WTC11 (cell line): ENCODE measurements at regions not wholly inside any gene's neighbourhood (a gene's known extent, or its start where the extent isn't known, plus 50 kb on each side); places are given as distances from the start of the nearest gene placed in this dataset.

Experiments used
- ATAC-seq: fragments of 200-7000 bp; cut with Tn5 transposase; 2 replicates; pipeline ENCODE4 v1.10.0; 2021; ENCODE audit warnings: mild to moderate bottlenecking, moderate library complexity
- CTCF ChIA-PET: fragments of 300-600 bp; sonication (Branson Sonifier 250); formaldehyde crosslinking; loops from one replicate; lab custom pipeline; 2021; ENCODE audit warnings: antibody characterized with exemption; lab: Charles Lee
- POLR2A ChIA-PET: fragments of 350-600 bp; sonication (Branson Sonifier 250); formaldehyde crosslinking; loops from one replicate; lab custom pipeline; 2021; ENCODE audit warnings: antibody characterized with exemption; lab: Charles Lee
- DNase-seq: peaks from one replicate; pipeline ENCODE4 v3.0.0; 2021; ENCODE audit warnings: low spot score
- H3K27ac Mint-ChIP-seq: 2 replicates; pipeline ENCODE4 v1.8.0; 2021; ENCODE audit warnings: mixed read lengths
- H3K27me3 Mint-ChIP-seq: 2 replicates; pipeline ENCODE4 v1.8.0; 2021; ENCODE audit warnings: low read depth, mild to moderate bottlenecking, moderate library complexity, mixed read lengths
- H3K36me3 Mint-ChIP-seq: 2 replicates; pipeline ENCODE4 v1.8.0; 2021; ENCODE audit warnings: mixed read lengths
- H3K4me1 Mint-ChIP-seq: 2 replicates; pipeline ENCODE4 v1.8.0; 2022; ENCODE audit warnings: mixed read lengths
- H3K4me3 Mint-ChIP-seq: 2 replicates; pipeline ENCODE4 v1.8.0; 2021; ENCODE audit warnings: mild to moderate bottlenecking, moderate library complexity, mixed read lengths
- H3K9me3 Mint-ChIP-seq: 2 replicates; pipeline ENCODE4 v1.8.0; 2021; ENCODE audit warnings: mixed read lengths
- CREB1 ChIP-seq: sonication (generic); formaldehyde crosslinking; IDR thresholded peaks from 2 replicates; pipeline ENCODE4 v1.8.0; 2023; ENCODE audit warnings: mild to moderate bottlenecking, missing genetic modification reagents
- CREM ChIP-seq: sonication (generic); formaldehyde crosslinking; IDR thresholded peaks from 2 replicates; pipeline ENCODE4 v1.8.1; 2022; ENCODE audit warnings: mild to moderate bottlenecking, missing genetic modification reagents, moderate library complexity
- ESRRA ChIP-seq: sonication (generic); formaldehyde crosslinking; IDR thresholded peaks from 2 replicates; pipeline ENCODE4 v1.8.1; 2022; ENCODE audit warnings: mild to moderate bottlenecking, missing genetic modification reagents, borderline replicate concordance
- FOXJ3 ChIP-seq: sonication (generic); formaldehyde crosslinking; IDR thresholded peaks from 2 replicates; pipeline ENCODE4 v1.9.0; 2021; ENCODE audit warnings: missing genetic modification reagents, mild to moderate bottlenecking, borderline replicate concordance
- NFE2L1 ChIP-seq: sonication (generic); formaldehyde crosslinking; IDR thresholded peaks from 2 replicates; pipeline ENCODE4 v1.8.1; 2023; ENCODE audit warnings: missing genetic modification reagents
- NR1H2 ChIP-seq: sonication (generic); formaldehyde crosslinking; IDR thresholded peaks from 2 replicates; pipeline ENCODE4 v1.9.0; 2021; ENCODE audit warnings: mild to moderate bottlenecking, moderate library complexity, missing genetic modification reagents
- OVOL2 ChIP-seq: fragments of 250-450 bp; sonication (Bioruptor Pico); IDR thresholded peaks from 2 replicates; pipeline ENCODE4 v1.9.0; 2021; ENCODE audit warnings: mild to moderate bottlenecking, borderline replicate concordance
- RORB ChIP-seq: fragments of 250-450 bp; sonication (Bioruptor Pico); IDR thresholded peaks from 2 replicates; pipeline ENCODE4 v1.9.0; 2021; ENCODE audit warnings: mild to moderate bottlenecking
- SMAD3 ChIP-seq: sonication (generic); formaldehyde crosslinking; IDR thresholded peaks from 2 replicates; pipeline ENCODE4 v1.8.0; 2022; ENCODE audit warnings: missing genetic modification reagents, mild to moderate bottlenecking, borderline replicate concordance
- TCF7 ChIP-seq: sonication (generic); formaldehyde crosslinking; IDR thresholded peaks from 2 replicates; pipeline ENCODE4 v1.8.0; 2022; ENCODE audit warnings: mild to moderate bottlenecking, low read depth, missing genetic modification reagents, moderate library complexity
- ZNF138 ChIP-seq: sonication (generic); formaldehyde crosslinking; conservative IDR thresholded peaks from 2 replicates; pipeline ENCODE4 v1.8.1; 2022; ENCODE audit warnings: mild to moderate bottlenecking, moderate library complexity, missing genetic modification reagents
- TF ChIP-seq, protein P1 (sequence below): sonication (generic); formaldehyde crosslinking; IDR thresholded peaks from 2 replicates; pipeline ENCODE4 v1.8.0; 2023; ENCODE audit warnings: missing genetic modification reagents, mild to moderate bottlenecking, borderline replicate concordance
- TF ChIP-seq, protein P2 (sequence below): sonication (generic); formaldehyde crosslinking; IDR thresholded peaks from 2 replicates; pipeline ENCODE4 v1.8.1; 2023; ENCODE audit warnings: mild to moderate bottlenecking, missing genetic modification reagents, moderate library complexity
- TF ChIP-seq, protein P3 (sequence below): fragments of 200-600 bp; IDR thresholded peaks from 2 replicates; pipeline ENCODE4 v1.8.0; 2022; ENCODE audit warnings: antibody characterized with exemption
- TF ChIP-seq, protein P4 (sequence below): fragments of 250-450 bp; sonication (Bioruptor Pico); IDR thresholded peaks from 2 replicates; pipeline ENCODE4 v1.9.0; 2021; ENCODE audit warnings: mild to moderate bottlenecking
- TF ChIP-seq, protein P5 (sequence below): sonication (generic); formaldehyde crosslinking; IDR thresholded peaks from 2 replicates; pipeline ENCODE4 v1.8.0; 2022; ENCODE audit warnings: missing genetic modification reagents
- TF ChIP-seq, protein P6 (sequence below): sonication (generic); formaldehyde crosslinking; IDR thresholded peaks from 2 replicates; pipeline ENCODE4 v1.8.0; 2023; ENCODE audit warnings: mild to moderate bottlenecking, missing genetic modification reagents
- TF ChIP-seq, protein P7 (sequence below): fragments of 250-450 bp; sonication (Bioruptor Pico); IDR thresholded peaks from 2 replicates; pipeline ENCODE4 v2.1.2; 2022; ENCODE audit warnings: mild to moderate bottlenecking, moderate library complexity
- TF ChIP-seq, protein P8 (sequence below): sonication (generic); formaldehyde crosslinking; IDR thresholded peaks from 2 replicates; pipeline ENCODE4 v1.8.1; 2022; ENCODE audit warnings: low read depth, missing genetic modification reagents, borderline replicate concordance

DNA sequence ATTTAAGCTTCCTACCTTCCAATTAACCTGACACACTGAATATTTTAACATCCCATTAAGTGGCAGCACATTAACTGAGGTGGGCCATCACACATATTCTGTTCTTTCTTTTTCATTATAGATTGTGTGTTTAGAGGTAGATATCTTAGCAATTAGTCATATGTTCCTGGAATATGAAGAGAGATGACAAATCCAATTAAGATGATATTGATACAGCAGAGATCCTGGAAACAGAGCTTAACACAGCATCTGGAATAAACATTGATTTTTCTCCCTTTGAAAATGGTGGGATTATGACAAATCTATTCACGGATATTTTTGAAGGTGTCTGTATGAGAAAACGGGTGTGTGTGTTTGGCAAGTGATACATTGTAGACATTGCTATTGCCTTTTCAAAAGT lies 448.0 kb downstream of the CDH10 start:
- peaks cover 4% of the 10 kb centered on the region for H3K36me3 Mint-ChIP-seq
- no peak for ATAC-seq
- H3K4me3 Mint-ChIP-seq = no peak overlapping the region
- peaks cover 19% of the 10 kb centered on the region for H3K9me3 Mint-ChIP-seq
- H3K4me1 Mint-ChIP-seq = no peaks in the 10 kb centered on the region
- POLR2A ChIA-PET = no interaction called here
- no peak for DNase-seq
- TF ChIP-seq, protein P1, sequence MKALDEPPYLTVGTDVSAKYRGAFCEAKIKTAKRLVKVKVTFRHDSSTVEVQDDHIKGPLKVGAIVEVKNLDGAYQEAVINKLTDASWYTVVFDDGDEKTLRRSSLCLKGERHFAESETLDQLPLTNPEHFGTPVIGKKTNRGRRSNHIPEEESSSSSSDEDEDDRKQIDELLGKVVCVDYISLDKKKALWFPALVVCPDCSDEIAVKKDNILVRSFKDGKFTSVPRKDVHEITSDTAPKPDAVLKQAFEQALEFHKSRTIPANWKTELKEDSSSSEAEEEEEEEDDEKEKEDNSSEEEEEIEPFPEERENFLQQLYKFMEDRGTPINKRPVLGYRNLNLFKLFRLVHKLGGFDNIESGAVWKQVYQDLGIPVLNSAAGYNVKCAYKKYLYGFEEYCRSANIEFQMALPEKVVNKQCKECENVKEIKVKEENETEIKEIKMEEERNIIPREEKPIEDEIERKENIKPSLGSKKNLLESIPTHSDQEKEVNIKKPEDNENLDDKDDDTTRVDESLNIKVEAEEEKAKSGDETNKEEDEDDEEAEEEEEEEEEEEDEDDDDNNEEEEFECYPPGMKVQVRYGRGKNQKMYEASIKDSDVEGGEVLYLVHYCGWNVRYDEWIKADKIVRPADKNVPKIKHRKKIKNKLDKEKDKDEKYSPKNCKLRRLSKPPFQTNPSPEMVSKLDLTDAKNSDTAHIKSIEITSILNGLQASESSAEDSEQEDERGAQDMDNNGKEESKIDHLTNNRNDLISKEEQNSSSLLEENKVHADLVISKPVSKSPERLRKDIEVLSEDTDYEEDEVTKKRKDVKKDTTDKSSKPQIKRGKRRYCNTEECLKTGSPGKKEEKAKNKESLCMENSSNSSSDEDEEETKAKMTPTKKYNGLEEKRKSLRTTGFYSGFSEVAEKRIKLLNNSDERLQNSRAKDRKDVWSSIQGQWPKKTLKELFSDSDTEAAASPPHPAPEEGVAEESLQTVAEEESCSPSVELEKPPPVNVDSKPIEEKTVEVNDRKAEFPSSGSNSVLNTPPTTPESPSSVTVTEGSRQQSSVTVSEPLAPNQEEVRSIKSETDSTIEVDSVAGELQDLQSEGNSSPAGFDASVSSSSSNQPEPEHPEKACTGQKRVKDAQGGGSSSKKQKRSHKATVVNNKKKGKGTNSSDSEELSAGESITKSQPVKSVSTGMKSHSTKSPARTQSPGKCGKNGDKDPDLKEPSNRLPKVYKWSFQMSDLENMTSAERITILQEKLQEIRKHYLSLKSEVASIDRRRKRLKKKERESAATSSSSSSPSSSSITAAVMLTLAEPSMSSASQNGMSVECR = no peak
- TF ChIP-seq, protein P2, sequence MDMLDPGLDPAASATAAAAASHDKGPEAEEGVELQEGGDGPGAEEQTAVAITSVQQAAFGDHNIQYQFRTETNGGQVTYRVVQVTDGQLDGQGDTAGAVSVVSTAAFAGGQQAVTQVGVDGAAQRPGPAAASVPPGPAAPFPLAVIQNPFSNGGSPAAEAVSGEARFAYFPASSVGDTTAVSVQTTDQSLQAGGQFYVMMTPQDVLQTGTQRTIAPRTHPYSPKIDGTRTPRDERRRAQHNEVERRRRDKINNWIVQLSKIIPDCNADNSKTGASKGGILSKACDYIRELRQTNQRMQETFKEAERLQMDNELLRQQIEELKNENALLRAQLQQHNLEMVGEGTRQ (CRISPR knock-in tag) = no peak
- TF ChIP-seq NR1H2 (CRISPR knock-in tag) (no peak), NFE2L1 (CRISPR knock-in tag) (no peak), ESRRA (CRISPR knock-in tag) (no peak), TCF7 (CRISPR knock-in tag) (no peak), SMAD3 (no peak), OVOL2 (no peak), RORB (CRISPR knock-in tag) (no peak), CREM (CRISPR knock-in tag) (no peak), CREB1 (CRISPR knock-in tag) (no peak), ZNF138 (CRISPR knock-in tag) (no peak), FOXJ3 (CRISPR knock-in tag) (no peak)
- TF ChIP-seq, protein P3, sequence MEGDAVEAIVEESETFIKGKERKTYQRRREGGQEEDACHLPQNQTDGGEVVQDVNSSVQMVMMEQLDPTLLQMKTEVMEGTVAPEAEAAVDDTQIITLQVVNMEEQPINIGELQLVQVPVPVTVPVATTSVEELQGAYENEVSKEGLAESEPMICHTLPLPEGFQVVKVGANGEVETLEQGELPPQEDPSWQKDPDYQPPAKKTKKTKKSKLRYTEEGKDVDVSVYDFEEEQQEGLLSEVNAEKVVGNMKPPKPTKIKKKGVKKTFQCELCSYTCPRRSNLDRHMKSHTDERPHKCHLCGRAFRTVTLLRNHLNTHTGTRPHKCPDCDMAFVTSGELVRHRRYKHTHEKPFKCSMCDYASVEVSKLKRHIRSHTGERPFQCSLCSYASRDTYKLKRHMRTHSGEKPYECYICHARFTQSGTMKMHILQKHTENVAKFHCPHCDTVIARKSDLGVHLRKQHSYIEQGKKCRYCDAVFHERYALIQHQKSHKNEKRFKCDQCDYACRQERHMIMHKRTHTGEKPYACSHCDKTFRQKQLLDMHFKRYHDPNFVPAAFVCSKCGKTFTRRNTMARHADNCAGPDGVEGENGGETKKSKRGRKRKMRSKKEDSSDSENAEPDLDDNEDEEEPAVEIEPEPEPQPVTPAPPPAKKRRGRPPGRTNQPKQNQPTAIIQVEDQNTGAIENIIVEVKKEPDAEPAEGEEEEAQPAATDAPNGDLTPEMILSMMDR = no peak
- TF ChIP-seq, protein P4, sequence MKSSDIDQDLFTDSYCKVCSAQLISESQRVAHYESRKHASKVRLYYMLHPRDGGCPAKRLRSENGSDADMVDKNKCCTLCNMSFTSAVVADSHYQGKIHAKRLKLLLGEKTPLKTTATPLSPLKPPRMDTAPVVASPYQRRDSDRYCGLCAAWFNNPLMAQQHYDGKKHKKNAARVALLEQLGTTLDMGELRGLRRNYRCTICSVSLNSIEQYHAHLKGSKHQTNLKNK (CRISPR knock-in tag) = no peak
- TF ChIP-seq, protein P5, sequence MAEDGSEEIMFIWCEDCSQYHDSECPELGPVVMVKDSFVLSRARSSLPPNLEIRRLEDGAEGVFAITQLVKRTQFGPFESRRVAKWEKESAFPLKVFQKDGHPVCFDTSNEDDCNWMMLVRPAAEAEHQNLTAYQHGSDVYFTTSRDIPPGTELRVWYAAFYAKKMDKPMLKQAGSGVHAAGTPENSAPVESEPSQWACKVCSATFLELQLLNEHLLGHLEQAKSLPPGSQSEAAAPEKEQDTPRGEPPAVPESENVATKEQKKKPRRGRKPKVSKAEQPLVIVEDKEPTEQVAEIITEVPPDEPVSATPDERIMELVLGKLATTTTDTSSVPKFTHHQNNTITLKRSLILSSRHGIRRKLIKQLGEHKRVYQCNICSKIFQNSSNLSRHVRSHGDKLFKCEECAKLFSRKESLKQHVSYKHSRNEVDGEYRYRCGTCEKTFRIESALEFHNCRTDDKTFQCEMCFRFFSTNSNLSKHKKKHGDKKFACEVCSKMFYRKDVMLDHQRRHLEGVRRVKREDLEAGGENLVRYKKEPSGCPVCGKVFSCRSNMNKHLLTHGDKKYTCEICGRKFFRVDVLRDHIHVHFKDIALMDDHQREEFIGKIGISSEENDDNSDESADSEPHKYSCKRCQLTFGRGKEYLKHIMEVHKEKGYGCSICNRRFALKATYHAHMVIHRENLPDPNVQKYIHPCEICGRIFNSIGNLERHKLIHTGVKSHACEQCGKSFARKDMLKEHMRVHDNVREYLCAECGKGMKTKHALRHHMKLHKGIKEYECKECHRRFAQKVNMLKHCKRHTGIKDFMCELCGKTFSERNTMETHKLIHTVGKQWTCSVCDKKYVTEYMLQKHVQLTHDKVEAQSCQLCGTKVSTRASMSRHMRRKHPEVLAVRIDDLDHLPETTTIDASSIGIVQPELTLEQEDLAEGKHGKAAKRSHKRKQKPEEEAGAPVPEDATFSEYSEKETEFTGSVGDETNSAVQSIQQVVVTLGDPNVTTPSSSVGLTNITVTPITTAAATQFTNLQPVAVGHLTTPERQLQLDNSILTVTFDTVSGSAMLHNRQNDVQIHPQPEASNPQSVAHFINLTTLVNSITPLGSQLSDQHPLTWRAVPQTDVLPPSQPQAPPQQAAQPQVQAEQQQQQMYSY (CRISPR knock-in tag) = no peak
- TF ChIP-seq, protein P6, sequence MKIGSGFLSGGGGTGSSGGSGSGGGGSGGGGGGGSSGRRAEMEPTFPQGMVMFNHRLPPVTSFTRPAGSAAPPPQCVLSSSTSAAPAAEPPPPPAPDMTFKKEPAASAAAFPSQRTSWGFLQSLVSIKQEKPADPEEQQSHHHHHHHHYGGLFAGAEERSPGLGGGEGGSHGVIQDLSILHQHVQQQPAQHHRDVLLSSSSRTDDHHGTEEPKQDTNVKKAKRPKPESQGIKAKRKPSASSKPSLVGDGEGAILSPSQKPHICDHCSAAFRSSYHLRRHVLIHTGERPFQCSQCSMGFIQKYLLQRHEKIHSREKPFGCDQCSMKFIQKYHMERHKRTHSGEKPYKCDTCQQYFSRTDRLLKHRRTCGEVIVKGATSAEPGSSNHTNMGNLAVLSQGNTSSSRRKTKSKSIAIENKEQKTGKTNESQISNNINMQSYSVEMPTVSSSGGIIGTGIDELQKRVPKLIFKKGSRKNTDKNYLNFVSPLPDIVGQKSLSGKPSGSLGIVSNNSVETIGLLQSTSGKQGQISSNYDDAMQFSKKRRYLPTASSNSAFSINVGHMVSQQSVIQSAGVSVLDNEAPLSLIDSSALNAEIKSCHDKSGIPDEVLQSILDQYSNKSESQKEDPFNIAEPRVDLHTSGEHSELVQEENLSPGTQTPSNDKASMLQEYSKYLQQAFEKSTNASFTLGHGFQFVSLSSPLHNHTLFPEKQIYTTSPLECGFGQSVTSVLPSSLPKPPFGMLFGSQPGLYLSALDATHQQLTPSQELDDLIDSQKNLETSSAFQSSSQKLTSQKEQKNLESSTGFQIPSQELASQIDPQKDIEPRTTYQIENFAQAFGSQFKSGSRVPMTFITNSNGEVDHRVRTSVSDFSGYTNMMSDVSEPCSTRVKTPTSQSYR (CRISPR knock-in tag) = no peak
- TF ChIP-seq, protein P7, sequence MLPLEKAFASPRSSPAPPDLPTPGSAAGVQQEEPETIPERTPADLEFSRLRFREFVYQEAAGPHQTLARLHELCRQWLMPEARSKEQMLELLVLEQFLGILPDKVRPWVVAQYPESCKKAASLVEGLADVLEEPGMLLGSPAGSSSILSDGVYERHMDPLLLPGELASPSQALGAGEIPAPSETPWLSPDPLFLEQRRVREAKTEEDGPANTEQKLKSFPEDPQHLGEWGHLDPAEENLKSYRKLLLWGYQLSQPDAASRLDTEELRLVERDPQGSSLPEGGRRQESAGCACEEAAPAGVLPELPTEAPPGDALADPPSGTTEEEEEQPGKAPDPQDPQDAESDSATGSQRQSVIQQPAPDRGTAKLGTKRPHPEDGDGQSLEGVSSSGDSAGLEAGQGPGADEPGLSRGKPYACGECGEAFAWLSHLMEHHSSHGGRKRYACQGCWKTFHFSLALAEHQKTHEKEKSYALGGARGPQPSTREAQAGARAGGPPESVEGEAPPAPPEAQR (CRISPR knock-in tag) = no peak
- TF ChIP-seq, protein P8, sequence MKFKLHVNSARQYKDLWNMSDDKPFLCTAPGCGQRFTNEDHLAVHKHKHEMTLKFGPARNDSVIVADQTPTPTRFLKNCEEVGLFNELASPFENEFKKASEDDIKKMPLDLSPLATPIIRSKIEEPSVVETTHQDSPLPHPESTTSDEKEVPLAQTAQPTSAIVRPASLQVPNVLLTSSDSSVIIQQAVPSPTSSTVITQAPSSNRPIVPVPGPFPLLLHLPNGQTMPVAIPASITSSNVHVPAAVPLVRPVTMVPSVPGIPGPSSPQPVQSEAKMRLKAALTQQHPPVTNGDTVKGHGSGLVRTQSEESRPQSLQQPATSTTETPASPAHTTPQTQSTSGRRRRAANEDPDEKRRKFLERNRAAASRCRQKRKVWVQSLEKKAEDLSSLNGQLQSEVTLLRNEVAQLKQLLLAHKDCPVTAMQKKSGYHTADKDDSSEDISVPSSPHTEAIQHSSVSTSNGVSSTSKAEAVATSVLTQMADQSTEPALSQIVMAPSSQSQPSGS = no peak
- TF ChIP-seq, all 79 proteins: peak for 0
- no peak overlapping the region for H3K27ac Mint-ChIP-seq
- H3K27me3 Mint-ChIP-seq = no peaks in the 10 kb centered on the region; the same call in 1 of the 2 replicates
- CTCF ChIA-PET = no interaction called here
